GM13976 (cell line): ENCODE measurements at regions not wholly inside any gene's neighbourhood (a gene's known extent, or its start where the extent isn't known, plus 50 kb on each side); places are given as distances from the start of the nearest gene placed in this dataset.

ENCODE experiments used
- DNase-seq: peaks from one replicate; pipeline ENCODE4 v3.0.0; 2012; ENCODE audit warnings: low spot score
- CTCF ChIP-seq: IDR thresholded peaks from 2 replicates; pipeline ENCODE4 v1.5.1; 2012; ENCODE audit warnings: borderline replicate concordance, mild to moderate bottlenecking; ENCODE audit not compliant: insufficient read depth; ENCODE audit errors: extremely low read depth, missing control alignments, control extremely low read depth
- in situ Hi-C: fragments of 300-500 bp; cut with MboI; formaldehyde crosslinking; loops from one replicate; pipeline ENCODE4 v1.12.0; 2022; ENCODE audit warnings: low sequenced_read_pairs, mixed read lengths, inconsistent platforms; ENCODE audit not compliant: unreplicated experiment

- no peak for DNase-seq
- in situ Hi-C loops: no loop called here
- TF ChIP-seq CTCF: no peak
Observed at GRCh38 chr6:132072271-132072670, 121.1 kb upstream of the CCN2 start.

GRCh38 chr6:132070356-132070755, 119.2 kb upstream of the CCN2 start:
- in situ Hi-C loops: no loop called here
- no peak for TF ChIP-seq CTCF
- no peak for DNase-seq

- in situ Hi-C loops: no loop called here
- DNase-seq: no peak
Observed at GRCh38 chr6:132068766-132069165, 117.6 kb upstream of the CCN2 start.

GRCh38 chr6:132067286-132067685, 116.1 kb upstream of the CCN2 start:
- no peak for DNase-seq
- in situ Hi-C loops: no loop called here
- no peak for TF ChIP-seq CTCF

More at GRCh38 chr6:132068766-132069165, 117.6 kb upstream of the CCN2 start:
- no peak for TF ChIP-seq CTCF

- DNase-seq: no peak
- in situ Hi-C loops: no loop called here
- TF ChIP-seq CTCF: no peak
Observed at GRCh38 chr6:132065556-132065955, 114.4 kb upstream of the CCN2 start.

- no peak for DNase-seq
- no peak for TF ChIP-seq CTCF
- in situ Hi-C loops: no loop called here
Observed at GRCh38 chr6:132063738-132064137, 112.6 kb upstream of the CCN2 start.

GRCh38 chr6:132063204-132063603, 112.0 kb upstream of the CCN2 start:
- in situ Hi-C loops: no loop called here
- DNase-seq: no peak
- TF ChIP-seq CTCF: no peak
